ENCODE measurements at regions not wholly inside any gene's neighbourhood (a gene's known extent, or its start where the extent isn't known, plus 50 kb on each side); places are given as distances from the start of the nearest gene placed in this dataset.
A peak's percentile ranks its signal among the peaks of the same experiment; 100 is the strongest.

- no peak overlapping the region for H3K4me3 ChIP-seq (ENCODE audit: insufficient read depth in 1 of 2, low read depth in 1 of 2, low read length in 2 of 2)
- no peaks in the 10 kb centered on the region for H3K4me1 ChIP-seq (ENCODE audit: control insufficient read depth, insufficient read depth, low read depth, low read length)
- H2BK120ac ChIP-seq (ENCODE audit: low read depth, low read length) = no peak overlapping the region
- H2BK15ac ChIP-seq (ENCODE audit: low read depth, poor library complexity, severe bottlenecking) = no peak overlapping the region
- no peaks in the 10 kb centered on the region for H3K36me3 ChIP-seq (ENCODE audit: control insufficient read depth in 1 of 2, insufficient read depth in 2 of 2, low read depth in 1 of 2, low read length in 2 of 2)
- no peak overlapping the region for H4K8ac ChIP-seq (ENCODE audit: low read length)
- H3K9me3 ChIP-seq (ENCODE audit: control insufficient read depth, low read length) = no peaks in the 10 kb centered on the region
- no peak overlapping the region for H4K91ac ChIP-seq (ENCODE audit: low read length)
- no peaks in the 10 kb centered on the region for H3K79me1 ChIP-seq (replicated peaks; ENCODE audit: low read length, poor library complexity, severe bottlenecking)
- H3K9ac ChIP-seq (ENCODE audit: low read length) = no peak overlapping the region
- no peak overlapping the region for H3K27ac ChIP-seq (ENCODE audit: low read length, poor library complexity, severe bottlenecking)
- H3K4me2 ChIP-seq (ENCODE audit: low read length, poor library complexity, severe bottlenecking) = no peak overlapping the region
- H3K4ac ChIP-seq (ENCODE audit: low read depth in 1 of 2, low read length in 2 of 2) = no peak overlapping the region
- no peak overlapping the region for H2BK5ac ChIP-seq (ENCODE audit: low read depth, low read length, poor library complexity, severe bottlenecking)
- H3K18ac ChIP-seq (ENCODE audit: low read depth in 1 of 2, low read length in 2 of 2) = no peak overlapping the region
- no peak overlapping the region for H2AFZ ChIP-seq (ENCODE audit: low read depth, low read length)
- no peaks in the 10 kb centered on the region for H3K27me3 ChIP-seq (ENCODE audit: control insufficient read depth in 1 of 2, insufficient read depth in 1 of 2, low read length in 2 of 2)
- DNase-seq = no peak
- WGBS = 74% methylated on average over 4 of the region's 8 CpGs
- no peak overlapping the region for H3K14ac ChIP-seq (ENCODE audit: low read length in 2 of 2)
- no peak overlapping the region for H2AK5ac ChIP-seq (ENCODE audit: low read length, severe bottlenecking)
- H3K23ac ChIP-seq (ENCODE audit: low read length in 2 of 2) = no peak overlapping the region
- H2BK12ac ChIP-seq (ENCODE audit: low read length in 2 of 2) = no peak overlapping the region
Measured at GRCh38 chr5:17425385-17426070, 72.5 kb upstream of the TAF11L2 start.

- no peak overlapping the region for H2AFZ ChIP-seq (ENCODE audit: low read depth, low read length)
- H3K4ac ChIP-seq (ENCODE audit: low read depth in 1 of 2, low read length in 2 of 2) = no peak overlapping the region
- H3K4me2 ChIP-seq (ENCODE audit: low read length, poor library complexity, severe bottlenecking) = no peak overlapping the region
- no peaks in the 10 kb centered on the region for H3K9me3 ChIP-seq (ENCODE audit: control insufficient read depth, low read length)
- no peak overlapping the region for H3K14ac ChIP-seq (ENCODE audit: low read length in 2 of 2)
- H3K18ac ChIP-seq (ENCODE audit: low read depth in 1 of 2, low read length in 2 of 2) = no peak overlapping the region
- H3K27ac ChIP-seq (ENCODE audit: low read length, poor library complexity, severe bottlenecking) = no peak overlapping the region
- no peak overlapping the region for H3K4me3 ChIP-seq (ENCODE audit: insufficient read depth in 1 of 2, low read depth in 1 of 2, low read length in 2 of 2)
- H2AK5ac ChIP-seq (ENCODE audit: low read length, severe bottlenecking) = no peak overlapping the region
- no peak overlapping the region for H2BK12ac ChIP-seq (ENCODE audit: low read length in 2 of 2)
- 98% methylated on average over 2 of the region's 2 CpGs for WGBS
- H3K9ac ChIP-seq (ENCODE audit: low read length) = peak overlapping the region; percentile 4
- no peaks in the 10 kb centered on the region for H3K36me3 ChIP-seq (ENCODE audit: control insufficient read depth in 1 of 2, insufficient read depth in 2 of 2, low read depth in 1 of 2, low read length in 2 of 2)
- no peak overlapping the region for H4K8ac ChIP-seq (ENCODE audit: low read length)
- no peak overlapping the region for H4K91ac ChIP-seq (ENCODE audit: low read length)
- DNase-seq = no peak
- H3K23ac ChIP-seq (ENCODE audit: low read length in 2 of 2) = no peak overlapping the region
- H3K27me3 ChIP-seq (ENCODE audit: control insufficient read depth in 1 of 2, insufficient read depth in 1 of 2, low read length in 2 of 2) = no peaks in the 10 kb centered on the region
- H2BK15ac ChIP-seq (ENCODE audit: low read depth, poor library complexity, severe bottlenecking) = no peak overlapping the region
- H2BK5ac ChIP-seq (ENCODE audit: low read depth, low read length, poor library complexity, severe bottlenecking) = no peak overlapping the region
- no peaks in the 10 kb centered on the region for H3K4me1 ChIP-seq (ENCODE audit: control insufficient read depth, insufficient read depth, low read depth, low read length)
- H3K79me1 ChIP-seq (replicated peaks; ENCODE audit: low read length, poor library complexity, severe bottlenecking) = no peaks in the 10 kb centered on the region
- H2BK120ac ChIP-seq (ENCODE audit: low read depth, low read length) = no peak overlapping the region
Measured at GRCh38 chr5:17426104-17426749, 71.8 kb upstream of the TAF11L2 start.

GRCh38 chr5:17428176-17428800 is 69.7 kb upstream of the TAF11L2 start:
- H3K4me2 ChIP-seq (ENCODE audit: low read length, poor library complexity, severe bottlenecking) = no peak overlapping the region
- no peak overlapping the region for H3K27ac ChIP-seq (ENCODE audit: low read length, poor library complexity, severe bottlenecking)
- no peak overlapping the region for H2AFZ ChIP-seq (ENCODE audit: low read depth, low read length)
- no peak overlapping the region for H2BK120ac ChIP-seq (ENCODE audit: low read depth, low read length)
- H2BK5ac ChIP-seq (ENCODE audit: low read depth, low read length, poor library complexity, severe bottlenecking) = no peak overlapping the region
- H3K79me1 ChIP-seq (replicated peaks; ENCODE audit: low read length, poor library complexity, severe bottlenecking) = no peaks in the 10 kb centered on the region
- H3K23ac ChIP-seq (ENCODE audit: low read length in 2 of 2) = no peak overlapping the region
- no peaks in the 10 kb centered on the region for H3K4me1 ChIP-seq (ENCODE audit: control insufficient read depth, insufficient read depth, low read depth, low read length)
- H3K9ac ChIP-seq (ENCODE audit: low read length) = no peak overlapping the region
- H3K14ac ChIP-seq (ENCODE audit: low read length in 2 of 2) = no peak overlapping the region
- H2AK5ac ChIP-seq (ENCODE audit: low read length, severe bottlenecking) = no peak overlapping the region
- H3K27me3 ChIP-seq (ENCODE audit: control insufficient read depth in 1 of 2, insufficient read depth in 1 of 2, low read length in 2 of 2) = no peaks in the 10 kb centered on the region
- H3K9me3 ChIP-seq (ENCODE audit: control insufficient read depth, low read length) = no peaks in the 10 kb centered on the region
- WGBS = 86% methylated on average over 7 of the region's 7 CpGs
- H4K91ac ChIP-seq (ENCODE audit: low read length) = no peak overlapping the region
- no peak overlapping the region for H3K4me3 ChIP-seq (ENCODE audit: insufficient read depth in 1 of 2, low read depth in 1 of 2, low read length in 2 of 2)
- H4K8ac ChIP-seq (ENCODE audit: low read length) = no peak overlapping the region
- H3K4ac ChIP-seq (ENCODE audit: low read depth in 1 of 2, low read length in 2 of 2) = no peak overlapping the region
- no peak overlapping the region for H2BK15ac ChIP-seq (ENCODE audit: low read depth, poor library complexity, severe bottlenecking)
- no peak overlapping the region for H3K18ac ChIP-seq (ENCODE audit: low read depth in 1 of 2, low read length in 2 of 2)
- no peak for DNase-seq
- H2BK12ac ChIP-seq (ENCODE audit: low read length in 2 of 2) = no peak overlapping the region
- H3K36me3 ChIP-seq (ENCODE audit: control insufficient read depth in 1 of 2, insufficient read depth in 2 of 2, low read depth in 1 of 2, low read length in 2 of 2) = no peaks in the 10 kb centered on the region

- Histone ChIP-seq H3K27me3 (ENCODE audit: control insufficient read depth in 1 of 2, insufficient read depth in 1 of 2, low read length in 2 of 2) (no peaks in the 10 kb centered on the region), H4K91ac (ENCODE audit: low read length) (no peak overlapping the region), H3K79me1 (replicated peaks; ENCODE audit: low read length, poor library complexity, severe bottlenecking) (no peaks in the 10 kb centered on the region), H4K8ac (ENCODE audit: low read length) (no peak overlapping the region), H2BK5ac (ENCODE audit: low read depth, low read length, poor library complexity, severe bottlenecking) (no peak overlapping the region), H3K23ac (ENCODE audit: low read length in 2 of 2) (no peak overlapping the region), H3K9ac (ENCODE audit: low read length) (no peak overlapping the region), H3K14ac (ENCODE audit: low read length in 2 of 2) (no peak overlapping the region), H3K4me1 (ENCODE audit: control insufficient read depth, insufficient read depth, low read depth, low read length) (no peaks in the 10 kb centered on the region), H3K18ac (ENCODE audit: low read depth in 1 of 2, low read length in 2 of 2) (no peak overlapping the region), H3K4ac (ENCODE audit: low read depth in 1 of 2, low read length in 2 of 2) (no peak overlapping the region), H3K9me3 (ENCODE audit: control insufficient read depth, low read length) (no peaks in the 10 kb centered on the region), H2AK5ac (ENCODE audit: low read length, severe bottlenecking) (no peak overlapping the region), H3K36me3 (ENCODE audit: control insufficient read depth in 1 of 2, insufficient read depth in 2 of 2, low read depth in 1 of 2, low read length in 2 of 2) (no peaks in the 10 kb centered on the region), H2BK120ac (ENCODE audit: low read depth, low read length) (no peak overlapping the region), H2AFZ (ENCODE audit: low read depth, low read length) (no peak overlapping the region), H3K4me3 (ENCODE audit: insufficient read depth in 1 of 2, low read depth in 1 of 2, low read length in 2 of 2) (no peak overlapping the region), H3K4me2 (ENCODE audit: low read length, poor library complexity, severe bottlenecking) (no peak overlapping the region), H3K27ac (ENCODE audit: low read length, poor library complexity, severe bottlenecking) (no peak overlapping the region), H2BK12ac (ENCODE audit: low read length in 2 of 2) (no peak overlapping the region), H2BK15ac (ENCODE audit: low read depth, poor library complexity, severe bottlenecking) (no peak overlapping the region)
- 97% methylated on average over 3 of the region's 4 CpGs for WGBS
- DNase-seq = no peak
Measured at GRCh38 chr5:17429353-17429752, 68.7 kb upstream of the TAF11L2 start.

Measured in mesenchymal stem cell (in vitro differentiated cells and primary cell).